ENCODE measurements at regions not wholly inside any gene's neighbourhood (a gene's known extent, or its start where the extent isn't known, plus 50 kb on each side); places are given as distances from the start of the nearest gene placed in this dataset.

GRCh38 chr3:95312650-95313049 lies 1249.8 kb downstream of the NSUN3 start:
- Histone ChIP-seq H3K4me1 (ENCODE audit: control insufficient read depth in 2 of 2, insufficient read depth in 2 of 2, low read length in 2 of 2) (no peaks in the 10 kb centered on the region), H3K27ac (ENCODE audit: low read length in 2 of 2) (no peak overlapping the region), H3K27me3 (replicated peaks in 1 of 4; ENCODE audit: control extremely low read depth in 1 of 4, control insufficient read depth in 3 of 4, insufficient read depth in 4 of 4, low read length in 3 of 4) (no peaks in the 10 kb centered on the region), H3K4me2 (replicated peaks; ENCODE audit: low read depth, low read length, poor library complexity, severe bottlenecking) (no peak overlapping the region), H3K36me3 (replicated peaks in 1 of 2; ENCODE audit: control extremely low read depth in 1 of 2, control insufficient read depth in 1 of 2, extremely low read depth in 1 of 2, insufficient read depth in 2 of 2, low read length in 1 of 2) (no peaks in the 10 kb centered on the region), H3K4me3 (ENCODE audit: control extremely low read depth in 1 of 5, extremely low read depth in 1 of 5, insufficient read depth in 1 of 5, low read depth in 2 of 5, low read length in 4 of 5) (no peak overlapping the region), H3K79me2 (ENCODE audit: control insufficient read depth, insufficient read depth, low read length) (no peaks in the 10 kb centered on the region), H3K9me3 (ENCODE audit: control extremely low read depth in 1 of 3, control insufficient read depth in 2 of 3, insufficient read depth in 1 of 3, low read length in 2 of 3) (peaks cover 0 to 4% (median 0%) of the 10 kb centered on the region in 3 donors), H2AFZ (ENCODE audit: insufficient read depth, low read depth, low read length, poor library complexity, severe bottlenecking) (no peak overlapping the region), H3K9ac (ENCODE audit: low read length) (no peak overlapping the region), H4K20me1 (ENCODE audit: control insufficient read depth, insufficient read depth, low read length, poor library complexity, severe bottlenecking) (no peaks in the 10 kb centered on the region)
- intact Hi-C loops (cut with micrococcal nuclease), result no loop called here
- H3K27me3 Mint-ChIP-seq, result no peaks in the 10 kb centered on the region
- no peak overlapping the region for H3K4me3 Mint-ChIP-seq
- peaks cover 9% of the 10 kb centered on the region for H3K9me3 Mint-ChIP-seq (ENCODE audit: insufficient read depth)
- H3K27ac Mint-ChIP-seq, result no peak overlapping the region
- no CpG with 5 or more reads among the region's 3 CpGs for WGBS (ENCODE audit: insufficient coverage)
- no peak for ATAC-seq (ENCODE audit: low read depth)
- no peak for TF ChIP-seq EZH2 (IDR thresholded peaks at IDR 0.05; ENCODE audit: borderline replicate concordance, insufficient read depth, low read depth, low read length, poor library complexity, severe bottlenecking)
- TF ChIP-seq, protein P1, sequence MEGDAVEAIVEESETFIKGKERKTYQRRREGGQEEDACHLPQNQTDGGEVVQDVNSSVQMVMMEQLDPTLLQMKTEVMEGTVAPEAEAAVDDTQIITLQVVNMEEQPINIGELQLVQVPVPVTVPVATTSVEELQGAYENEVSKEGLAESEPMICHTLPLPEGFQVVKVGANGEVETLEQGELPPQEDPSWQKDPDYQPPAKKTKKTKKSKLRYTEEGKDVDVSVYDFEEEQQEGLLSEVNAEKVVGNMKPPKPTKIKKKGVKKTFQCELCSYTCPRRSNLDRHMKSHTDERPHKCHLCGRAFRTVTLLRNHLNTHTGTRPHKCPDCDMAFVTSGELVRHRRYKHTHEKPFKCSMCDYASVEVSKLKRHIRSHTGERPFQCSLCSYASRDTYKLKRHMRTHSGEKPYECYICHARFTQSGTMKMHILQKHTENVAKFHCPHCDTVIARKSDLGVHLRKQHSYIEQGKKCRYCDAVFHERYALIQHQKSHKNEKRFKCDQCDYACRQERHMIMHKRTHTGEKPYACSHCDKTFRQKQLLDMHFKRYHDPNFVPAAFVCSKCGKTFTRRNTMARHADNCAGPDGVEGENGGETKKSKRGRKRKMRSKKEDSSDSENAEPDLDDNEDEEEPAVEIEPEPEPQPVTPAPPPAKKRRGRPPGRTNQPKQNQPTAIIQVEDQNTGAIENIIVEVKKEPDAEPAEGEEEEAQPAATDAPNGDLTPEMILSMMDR (IDR thresholded peaks at IDR 0.05), result no peak
- POLR2A ChIA-PET, result no interaction called here
- no peak for DNase-seq
- CTCF ChIA-PET, result no interaction called here
- H3K4me1 Mint-ChIP-seq, result no peaks in the 10 kb centered on the region

DNA sequence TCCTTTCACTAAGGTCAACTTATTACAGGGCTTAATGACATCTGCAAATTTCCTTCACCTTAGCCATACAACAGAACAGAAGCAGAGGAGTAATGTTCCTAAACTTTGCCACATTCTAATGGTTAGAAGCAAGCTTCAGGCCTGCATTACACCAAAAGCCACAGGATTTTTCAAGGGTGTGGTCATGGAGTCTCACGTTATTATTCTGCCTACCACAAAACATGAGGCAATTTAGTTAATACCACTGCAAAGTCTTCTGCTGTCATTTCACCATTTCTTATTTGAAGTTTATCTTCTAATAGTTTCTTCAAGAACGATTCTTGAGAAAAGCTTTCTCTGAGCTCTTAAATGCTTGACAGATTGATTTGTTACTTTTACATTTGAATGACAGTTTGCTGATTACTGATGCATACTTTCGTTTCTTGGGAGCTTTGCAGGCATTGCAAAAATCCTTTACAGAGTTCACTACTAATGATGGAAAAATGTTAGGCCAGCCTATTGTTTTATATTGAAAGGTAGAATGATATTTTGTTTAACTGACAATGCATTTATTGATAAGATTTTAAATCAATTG lies 1257.1 kb downstream of the NSUN3 start:
- H3K4me3 Mint-ChIP-seq, result no peak overlapping the region
- H3K9ac ChIP-seq (ENCODE audit: low read length), result no peak overlapping the region
- ATAC-seq (ENCODE audit: low read depth) (no peak), DNase-seq (no peak)
- WGBS (ENCODE audit: insufficient coverage), result no CpG with 5 or more reads among the region's 3 CpGs
- no peak overlapping the region for H3K27ac Mint-ChIP-seq
- no peaks in the 10 kb centered on the region for H3K79me2 ChIP-seq (ENCODE audit: control insufficient read depth, insufficient read depth, low read length)
- no peaks in the 10 kb centered on the region for H3K27me3 ChIP-seq (replicated peaks in 1 of 4; ENCODE audit: control extremely low read depth in 1 of 4, control insufficient read depth in 3 of 4, insufficient read depth in 4 of 4, low read length in 3 of 4)
- H4K20me1 ChIP-seq (ENCODE audit: control insufficient read depth, insufficient read depth, low read length, poor library complexity, severe bottlenecking), result no peaks in the 10 kb centered on the region
- TF ChIP-seq, protein P1 (IDR thresholded peaks at IDR 0.05), result no peak
- TF ChIP-seq EZH2 (IDR thresholded peaks at IDR 0.05; ENCODE audit: borderline replicate concordance, insufficient read depth, low read depth, low read length, poor library complexity, severe bottlenecking), result no peak
- POLR2A ChIA-PET, result no interaction called here
- no peaks in the 10 kb centered on the region for H3K4me1 ChIP-seq (ENCODE audit: control insufficient read depth in 2 of 2, insufficient read depth in 2 of 2, low read length in 2 of 2)
- H2AFZ ChIP-seq (ENCODE audit: insufficient read depth, low read depth, low read length, poor library complexity, severe bottlenecking), result no peak overlapping the region
- no peaks in the 10 kb centered on the region for H3K4me1 Mint-ChIP-seq
- H3K36me3 ChIP-seq (replicated peaks in 1 of 2; ENCODE audit: control extremely low read depth in 1 of 2, control insufficient read depth in 1 of 2, extremely low read depth in 1 of 2, insufficient read depth in 2 of 2, low read length in 1 of 2), result no peaks in the 10 kb centered on the region
- peaks cover 3% of the 10 kb centered on the region for H3K9me3 Mint-ChIP-seq (ENCODE audit: insufficient read depth)
- H3K4me2 ChIP-seq (replicated peaks; ENCODE audit: low read depth, low read length, poor library complexity, severe bottlenecking), result no peak overlapping the region
- intact Hi-C loops (cut with micrococcal nuclease), result no loop called here
- no peak overlapping the region for H3K4me3 ChIP-seq (ENCODE audit: control extremely low read depth in 1 of 5, extremely low read depth in 1 of 5, insufficient read depth in 1 of 5, low read depth in 2 of 5, low read length in 4 of 5)
- no peaks in the 10 kb centered on the region for H3K27me3 Mint-ChIP-seq
- CTCF ChIA-PET, result no interaction called here
- H3K9me3 ChIP-seq (ENCODE audit: control extremely low read depth in 1 of 3, control insufficient read depth in 2 of 3, insufficient read depth in 1 of 3, low read length in 2 of 3), result no peaks in the 10 kb centered on the region
- H3K27ac ChIP-seq (ENCODE audit: low read length in 2 of 2), result no peak overlapping the region

Data from B cell (primary cell).